ENCODE measurements at regions not wholly inside any gene's neighbourhood (a gene's known extent, or its start where the extent isn't known, plus 50 kb on each side); places are given as distances from the start of the nearest gene placed in this dataset.
A peak's percentile ranks its signal among the peaks of the same experiment; 100 is the strongest.

GRCh38 chr10:65500716-65501115 lies 1425.1 kb upstream of the LRRTM3 start:
- no peaks in the 10 kb centered on the region for H3K27me3 ChIP-seq (replicated peaks)
- no peak overlapping the region for H3K27ac ChIP-seq
- no peaks in the 10 kb centered on the region for H3K36me3 ChIP-seq (replicated peaks)
- H3K4me3 ChIP-seq (ENCODE audit: low read depth, low read length) = no peak overlapping the region
- in situ Hi-C loops (cut with HindIII; ENCODE audit: low pct_ligation_motif_present, low sequenced_read_pairs) = no loop called here
- DNase-seq = no peak
- TF ChIP-seq, protein P1, sequence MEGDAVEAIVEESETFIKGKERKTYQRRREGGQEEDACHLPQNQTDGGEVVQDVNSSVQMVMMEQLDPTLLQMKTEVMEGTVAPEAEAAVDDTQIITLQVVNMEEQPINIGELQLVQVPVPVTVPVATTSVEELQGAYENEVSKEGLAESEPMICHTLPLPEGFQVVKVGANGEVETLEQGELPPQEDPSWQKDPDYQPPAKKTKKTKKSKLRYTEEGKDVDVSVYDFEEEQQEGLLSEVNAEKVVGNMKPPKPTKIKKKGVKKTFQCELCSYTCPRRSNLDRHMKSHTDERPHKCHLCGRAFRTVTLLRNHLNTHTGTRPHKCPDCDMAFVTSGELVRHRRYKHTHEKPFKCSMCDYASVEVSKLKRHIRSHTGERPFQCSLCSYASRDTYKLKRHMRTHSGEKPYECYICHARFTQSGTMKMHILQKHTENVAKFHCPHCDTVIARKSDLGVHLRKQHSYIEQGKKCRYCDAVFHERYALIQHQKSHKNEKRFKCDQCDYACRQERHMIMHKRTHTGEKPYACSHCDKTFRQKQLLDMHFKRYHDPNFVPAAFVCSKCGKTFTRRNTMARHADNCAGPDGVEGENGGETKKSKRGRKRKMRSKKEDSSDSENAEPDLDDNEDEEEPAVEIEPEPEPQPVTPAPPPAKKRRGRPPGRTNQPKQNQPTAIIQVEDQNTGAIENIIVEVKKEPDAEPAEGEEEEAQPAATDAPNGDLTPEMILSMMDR (IDR thresholded peaks at IDR 0.05; ENCODE audit: low read depth, low read length, missing control alignments) = no peak

DNA sequence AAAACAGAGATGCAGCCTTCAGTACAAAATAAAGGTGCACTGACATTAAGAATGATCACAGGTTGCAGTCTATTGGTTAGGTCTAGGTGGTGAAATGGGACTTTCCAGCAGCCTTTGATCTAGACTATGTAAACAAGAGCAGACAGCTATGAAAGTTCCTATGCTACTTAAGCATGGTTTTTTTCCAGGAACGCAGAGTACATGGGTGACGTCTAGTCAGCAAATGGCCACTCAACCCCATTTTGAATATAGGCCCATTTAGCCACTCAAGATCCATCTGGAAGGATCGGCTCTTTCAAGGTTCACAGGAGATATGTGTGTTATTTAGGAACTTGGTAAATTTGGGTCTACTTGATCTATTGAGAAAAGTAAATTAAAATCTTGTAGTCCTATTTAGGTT lies 1424.6 kb upstream of the LRRTM3 start:
- in situ Hi-C loops (cut with HindIII; ENCODE audit: low pct_ligation_motif_present, low sequenced_read_pairs) = no loop called here
- Histone ChIP-seq H3K4me3 (ENCODE audit: low read depth, low read length) (no peak overlapping the region), H3K27ac (no peak overlapping the region), H3K36me3 (replicated peaks) (no peaks in the 10 kb centered on the region), H3K27me3 (replicated peaks) (no peaks in the 10 kb centered on the region)
- TF ChIP-seq, protein P1 (IDR thresholded peaks at IDR 0.05; ENCODE audit: low read depth, low read length, missing control alignments) = no peak
- DNase-seq = no peak

GRCh38 chr10:65518379-65518778 lies 1407.5 kb upstream of the LRRTM3 start:
- Histone ChIP-seq H3K27ac (no peak overlapping the region), H3K4me3 (ENCODE audit: low read depth, low read length) (no peak overlapping the region), H3K27me3 (replicated peaks) (no peaks in the 10 kb centered on the region), H3K36me3 (replicated peaks) (no peaks in the 10 kb centered on the region)
- in situ Hi-C loops (cut with HindIII; ENCODE audit: low pct_ligation_motif_present, low sequenced_read_pairs) = no loop called here
- peak; percentile 75 for DNase-seq
- TF ChIP-seq, protein P1 (IDR thresholded peaks at IDR 0.05; ENCODE audit: low read depth, low read length, missing control alignments) = no peak

DNA sequence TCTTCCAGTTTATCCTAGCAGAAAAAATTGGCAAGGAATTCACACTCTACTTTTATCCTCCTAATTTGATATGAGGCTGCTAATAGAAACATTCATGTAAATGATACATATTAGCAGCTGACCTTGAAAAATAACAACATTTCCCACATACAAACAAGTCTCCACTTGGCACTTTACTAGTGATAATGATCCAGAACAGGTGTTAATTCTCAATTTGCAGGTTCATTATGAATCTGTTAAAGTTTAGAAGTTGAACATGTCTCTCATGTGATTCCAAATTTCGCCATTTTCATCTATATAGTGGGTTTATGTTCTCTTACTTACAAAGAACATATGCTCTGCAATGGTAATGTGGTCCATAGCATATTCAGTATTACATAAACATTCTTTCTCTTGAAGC lies 1396.8 kb upstream of the LRRTM3 start:
- DNase-seq = no peak
- Histone ChIP-seq H3K27ac (no peak overlapping the region), H3K4me3 (ENCODE audit: low read depth, low read length) (no peak overlapping the region), H3K27me3 (replicated peaks) (no peaks in the 10 kb centered on the region), H3K36me3 (replicated peaks) (no peaks in the 10 kb centered on the region)
- TF ChIP-seq, protein P1 (IDR thresholded peaks at IDR 0.05; ENCODE audit: low read depth, low read length, missing control alignments) = no peak
- in situ Hi-C loops (cut with HindIII; ENCODE audit: low pct_ligation_motif_present, low sequenced_read_pairs) = no loop called here

DNA sequence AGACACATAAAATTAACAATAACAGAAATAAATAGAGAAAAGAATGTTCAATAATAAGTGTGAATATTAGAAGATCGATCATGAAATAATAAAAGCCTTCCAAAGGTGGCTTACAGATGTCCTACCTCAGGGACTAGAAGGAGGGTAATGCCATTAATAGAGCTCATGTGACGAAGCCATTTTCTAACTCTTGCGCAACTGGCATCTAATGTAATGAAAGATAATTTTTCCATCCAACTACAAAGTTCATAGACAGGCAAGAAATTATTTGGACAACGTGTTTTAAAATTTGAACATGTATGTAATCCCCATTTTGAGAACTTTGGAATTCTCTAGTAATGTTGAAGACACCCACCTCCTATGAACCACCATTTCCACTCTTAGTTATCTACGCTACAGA lies 1394.3 kb upstream of the LRRTM3 start:
- no peak for DNase-seq
- Histone ChIP-seq H3K27me3 (replicated peaks) (no peaks in the 10 kb centered on the region), H3K4me3 (ENCODE audit: low read depth, low read length) (no peak overlapping the region), H3K36me3 (replicated peaks) (no peaks in the 10 kb centered on the region), H3K27ac (no peak overlapping the region)
- TF ChIP-seq, protein P1 (IDR thresholded peaks at IDR 0.05; ENCODE audit: low read depth, low read length, missing control alignments) = no peak
- in situ Hi-C loops (cut with HindIII; ENCODE audit: low pct_ligation_motif_present, low sequenced_read_pairs) = no loop called here

- no peaks in the 10 kb centered on the region for H3K27me3 ChIP-seq (replicated peaks)
- H3K4me3 ChIP-seq (ENCODE audit: low read depth, low read length) = no peak overlapping the region
- H3K27ac ChIP-seq = no peak overlapping the region
- no peak for DNase-seq
- in situ Hi-C loops (cut with HindIII; ENCODE audit: low pct_ligation_motif_present, low sequenced_read_pairs) = no loop called here
- TF ChIP-seq, protein P1 (IDR thresholded peaks at IDR 0.05; ENCODE audit: low read depth, low read length, missing control alignments) = no peak
- no peaks in the 10 kb centered on the region for H3K36me3 ChIP-seq (replicated peaks)
Observed at GRCh38 chr10:65534771-65535170, 1391.1 kb upstream of the LRRTM3 start.
